ENCODE measurements at regions not wholly inside any gene's neighbourhood (a gene's known extent, or its start where the extent isn't known, plus 50 kb on each side); places are given as distances from the start of the nearest gene placed in this dataset.

GRCh38 chr2:225103737-225104141 is 61.5 kb upstream of the DOCK10 start:
- H3K9me3 ChIP-seq (ENCODE audit: control insufficient read depth, insufficient read depth, low read depth, low read length), result peaks cover 5% of the 10 kb centered on the region; the same call in 1 of the 2 replicates
- intact Hi-C loops (cut with micrococcal nuclease; ENCODE audit: unreplicated experiment), result no loop called here
- ChIA-PET POLR2A (no interaction called here), CTCF (no interaction called here)
- no TSS peak for BruUV-seq (replicated peaks)
- no peak overlapping the region for H3K27ac ChIP-seq (ENCODE audit: low read length)
- H3K4me1 ChIP-seq (ENCODE audit: control insufficient read depth, insufficient read depth, low read length), result peaks cover 6% of the 10 kb centered on the region
- H3K4me3 ChIP-seq (ENCODE audit: low read depth in 2 of 2, low read length in 2 of 2), result no peak overlapping the region
- ATAC-seq (no peak; the same call in 1 of the 2 replicates), DNase-seq (ENCODE audit: low read depth, low spot score) (no peak)
- H3K27me3 ChIP-seq (ENCODE audit: control insufficient read depth, insufficient read depth, low read length), result no peaks in the 10 kb centered on the region
- in situ Hi-C loops (cut with HindIII; ENCODE audit: low pct_unique_long_range_greater_than_20kb, low sequenced_read_pairs), result no loop called here
- TF ChIP-seq POLR2AphosphoS5 (IDR thresholded peaks at IDR 0.05; ENCODE audit: low read depth, low read length) (no peak), REST (IDR thresholded peaks at IDR 0.05; ENCODE audit: insufficient read depth in 1 of 2, low read depth in 2 of 2, low read length in 1 of 2) (no peak), TCF7L2 (IDR thresholded peaks at IDR 0.05; ENCODE audit: low read depth, low read length) (no peak), CTCF (IDR thresholded peaks at IDR 0.05) (no peak), SIN3A (IDR thresholded peaks at IDR 0.05; ENCODE audit: borderline replicate concordance, insufficient read depth, low read depth, low read length) (no peak)
- no peaks in the 10 kb centered on the region for H3K36me3 ChIP-seq (ENCODE audit: control insufficient read depth, insufficient read depth, low read length)

- no TSS peak for BruUV-seq (replicated peaks)
- ChIA-PET CTCF (no interaction called here), POLR2A (no interaction called here)
- H3K9me3 ChIP-seq (ENCODE audit: control insufficient read depth, insufficient read depth, low read depth, low read length), result peaks cover 5% of the 10 kb centered on the region; the same call in 1 of the 2 replicates
- peaks cover 6% of the 10 kb centered on the region for H3K4me1 ChIP-seq (ENCODE audit: control insufficient read depth, insufficient read depth, low read length)
- in situ Hi-C loops (cut with HindIII; ENCODE audit: low pct_unique_long_range_greater_than_20kb, low sequenced_read_pairs), result no loop called here
- ATAC-seq, result 0 out of 2 replicates have a peak, but pooled peaks have one; percentile 63
- peak; percentile 39 for DNase-seq (ENCODE audit: low read depth, low spot score)
- TF ChIP-seq TCF7L2 (IDR thresholded peaks at IDR 0.05; ENCODE audit: low read depth, low read length) (no peak), REST (IDR thresholded peaks at IDR 0.05; ENCODE audit: insufficient read depth in 1 of 2, low read depth in 2 of 2, low read length in 1 of 2) (no peak), CTCF (IDR thresholded peaks at IDR 0.05) (no peak), POLR2AphosphoS5 (IDR thresholded peaks at IDR 0.05; ENCODE audit: low read depth, low read length) (no peak), SIN3A (IDR thresholded peaks at IDR 0.05; ENCODE audit: borderline replicate concordance, insufficient read depth, low read depth, low read length) (no peak)
- no peaks in the 10 kb centered on the region for H3K36me3 ChIP-seq (ENCODE audit: control insufficient read depth, insufficient read depth, low read length)
- H3K27ac ChIP-seq (ENCODE audit: low read length), result no peak overlapping the region
- intact Hi-C loops (cut with micrococcal nuclease; ENCODE audit: unreplicated experiment), result no loop called here
- no peaks in the 10 kb centered on the region for H3K27me3 ChIP-seq (ENCODE audit: control insufficient read depth, insufficient read depth, low read length)
- H3K4me3 ChIP-seq (ENCODE audit: low read depth in 2 of 2, low read length in 2 of 2), result no peak overlapping the region
These were observed 58.6 kb upstream of the DOCK10 start for GRCh38 chr2:225100856-225101294.

Measured in Panc1 (cell line).